Activated T-cell treated with anti-CD3 and anti-CD28 coated beads for 24 hours (primary cell): ENCODE measurements at regions not wholly inside any gene's neighbourhood (a gene's known extent, or its start where the extent isn't known, plus 50 kb on each side); places are given as distances from the start of the nearest gene placed in this dataset.

Experiments used
- DNase-seq: peaks from one replicate; pipeline ENCODE4 v3.0.0-alpha.2; 2020; ENCODE audit warnings: low read depth

GRCh38 chr2:121019071-121019470 is 265.9 kb downstream of the TFCP2L1 start:
- no peak for DNase-seq

- no peak for DNase-seq
Measured at GRCh38 chr2:121019756-121020155, 265.2 kb downstream of the TFCP2L1 start.

- DNase-seq, result no peak
Measured at GRCh38 chr2:121021685-121022084, 263.3 kb downstream of the TFCP2L1 start.

- DNase-seq, result no peak
Measured at GRCh38 chr2:121028577-121028976, 256.4 kb downstream of the TFCP2L1 start.

GRCh38 chr2:121030523-121030922 is 254.5 kb downstream of the TFCP2L1 start:
- no peak for DNase-seq

- DNase-seq, result no peak
Measured at GRCh38 chr2:121031568-121032340, 253.2 kb downstream of the TFCP2L1 start.

- DNase-seq, result no peak
Measured at GRCh38 chr2:121033461-121033996, 251.5 kb downstream of the TFCP2L1 start.

- DNase-seq, result no peak
Measured at GRCh38 chr2:121034551-121034950, 250.5 kb downstream of the TFCP2L1 start.

- DNase-seq, result no peak
Measured at GRCh38 chr2:121036226-121036692, 248.7 kb downstream of the TFCP2L1 start.

GRCh38 chr2:121037480-121037879 is 247.5 kb downstream of the TFCP2L1 start:
- no peak for DNase-seq

GRCh38 chr2:121038031-121038430 is 247.0 kb downstream of the TFCP2L1 start:
- DNase-seq, result no peak

GRCh38 chr2:121038431-121038830 is 246.6 kb downstream of the TFCP2L1 start:
- no peak for DNase-seq

GRCh38 chr2:121038891-121039616 is 245.9 kb downstream of the TFCP2L1 start:
- no peak for DNase-seq

GRCh38 chr2:121039679-121040078 is 245.3 kb downstream of the TFCP2L1 start:
- DNase-seq, result no peak

GRCh38 chr2:121041516-121041915 is 243.5 kb downstream of the TFCP2L1 start:
- DNase-seq, result no peak

- DNase-seq, result no peak
Measured at GRCh38 chr2:121043061-121043826, 241.8 kb downstream of the TFCP2L1 start.

GRCh38 chr2:121043827-121044222 is 241.2 kb downstream of the TFCP2L1 start:
- no peak for DNase-seq

- DNase-seq, result no peak
Measured at GRCh38 chr2:121044412-121044811, 240.6 kb downstream of the TFCP2L1 start.

GRCh38 chr2:121045245-121045644 is 239.8 kb downstream of the TFCP2L1 start:
- no peak for DNase-seq

GRCh38 chr2:121046335-121046734 is 238.7 kb downstream of the TFCP2L1 start:
- DNase-seq, result no peak

- no peak for DNase-seq
Measured at GRCh38 chr2:121047383-121047782, 237.6 kb downstream of the TFCP2L1 start.

GRCh38 chr2:121049131-121049530 is 235.9 kb downstream of the TFCP2L1 start:
- DNase-seq, result no peak
